Mucosa of descending colon (tissue), 3 donors: ENCODE measurements at regions not wholly inside any gene's neighbourhood (a gene's known extent, or its start where the extent isn't known, plus 50 kb on each side); places are given as distances from the start of the nearest gene placed in this dataset.

ENCODE experiments used
- ATAC-seq: fragments of 200-7000 bp; cut with Tn5 transposase; one replicate; pipeline ENCODE4 v1.9.1; 2020; ENCODE audit warnings: mild to moderate bottlenecking, moderate library complexity
- DNase-seq, 3 donors: peaks; one replicate each; pipeline ENCODE4 v3.0.0-alpha.2; 2020
- H3K36me3 ChIP-seq: fragments of 200-600 bp; one replicate; pipeline ENCODE4 v1.8.0; 2021; ENCODE audit warnings: low read depth, mild to moderate bottlenecking
- H3K4me1 ChIP-seq: fragments of 200-600 bp; one replicate; pipeline ENCODE4 v1.8.0; 2021; ENCODE audit warnings: low read depth, mild to moderate bottlenecking
- H3K4me3 ChIP-seq: fragments of 200-600 bp; one replicate; pipeline ENCODE4 v1.8.0; 2021; ENCODE audit warnings: mild to moderate bottlenecking
- H3K9me3 ChIP-seq: fragments of 200-600 bp; one replicate; pipeline ENCODE4 v1.8.0; 2021; ENCODE audit warnings: mild to moderate bottlenecking
- CTCF ChIP-seq: fragments of 200-600 bp; IDR thresholded peaks from one replicate; pipeline ENCODE4 v1.8.0; 2022; ENCODE audit warnings: antibody characterized with exemption, mild to moderate bottlenecking
- intact Hi-C, 2 donors: fragments of 100-400 bp; cut with DNase I in 1 of 2; cut with micrococcal nuclease in 1 of 2; formaldehyde crosslinking; loops; one replicate each; pipeline versions ENCODE4 v1.11.0 to v1.11.1; 2022; cut with DNase I, micrococcal nuclease
- donor health status: DM: no; HTN: no; CAD: no; lungs with moderate emphysema.
- donor health status: DM: no; HTN: no; CAD: no.
- donor health status: DM: no; HTN: yes; CAD: no.

- no peak for DNase-seq
- no peak for TF ChIP-seq CTCF
- Histone ChIP-seq H3K9me3 (no peaks in the 10 kb centered on the region), H3K36me3 (no peaks in the 10 kb centered on the region), H3K4me1 (no peaks in the 10 kb centered on the region), H3K4me3 (no peak overlapping the region)
- no peak for ATAC-seq
- intact Hi-C loops = no loop called here
Observed at GRCh38 chr4:181687116-181687515, 556.1 kb upstream of the TENM3 start.

DNA sequence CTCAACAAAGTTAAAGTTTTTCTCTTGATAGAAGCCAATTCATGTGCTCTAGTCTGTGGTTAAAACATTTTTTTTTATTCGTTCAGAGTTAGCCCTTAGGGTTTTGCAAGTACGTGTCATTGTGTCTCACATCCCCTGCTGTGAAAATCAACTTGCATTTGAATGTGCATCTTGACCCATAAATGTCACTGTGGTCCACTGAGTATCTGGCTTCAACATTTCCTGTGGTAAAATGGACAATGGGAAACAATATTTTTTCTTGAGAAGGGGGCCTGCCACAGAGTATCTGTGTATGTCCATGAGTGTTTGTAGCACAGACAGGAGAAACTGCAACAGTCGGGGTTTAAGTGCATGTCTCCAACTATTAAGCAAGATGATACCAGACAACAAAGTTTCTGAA is 554.8 kb upstream of the TENM3 start:
- no peak for TF ChIP-seq CTCF
- no peak for DNase-seq
- Histone ChIP-seq H3K4me1 (no peaks in the 10 kb centered on the region), H3K36me3 (no peaks in the 10 kb centered on the region), H3K9me3 (no peaks in the 10 kb centered on the region), H3K4me3 (no peak overlapping the region)
- no peak for ATAC-seq
- intact Hi-C loops = no loop called here

DNA sequence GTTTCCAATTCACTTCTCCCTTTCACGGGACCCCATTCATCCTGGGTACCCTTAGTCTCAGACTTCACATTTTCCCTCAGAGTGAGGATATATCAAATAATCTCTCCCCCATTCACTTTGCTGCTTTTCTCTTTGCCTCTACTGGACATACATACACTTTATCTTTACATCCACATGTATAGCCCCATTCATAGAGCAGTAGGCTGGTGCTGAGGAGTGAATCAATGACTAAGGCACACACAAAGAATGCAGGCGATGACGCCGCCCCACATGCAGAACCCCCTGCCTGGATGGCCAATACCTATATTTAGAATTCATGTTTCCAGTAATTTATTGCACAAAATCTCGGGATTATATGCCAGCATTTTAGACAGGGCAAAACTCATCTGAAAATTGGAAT is 554.3 kb upstream of the TENM3 start:
- ATAC-seq = no peak
- TF ChIP-seq CTCF = no peak

GRCh38 chr4:181690498-181690897 is 552.7 kb upstream of the TENM3 start:
- Histone ChIP-seq H3K9me3 (no peaks in the 10 kb centered on the region), H3K4me1 (no peaks in the 10 kb centered on the region), H3K4me3 (no peak overlapping the region), H3K36me3 (no peaks in the 10 kb centered on the region)
- intact Hi-C loops = no loop called here
- no peak for TF ChIP-seq CTCF
- DNase-seq = no peak
- no peak for ATAC-seq

More for the DNA sequence above, 554.3 kb upstream of the TENM3 start:
- Histone ChIP-seq H3K9me3 (no peaks in the 10 kb centered on the region), H3K4me1 (no peaks in the 10 kb centered on the region), H3K4me3 (no peak overlapping the region), H3K36me3 (no peaks in the 10 kb centered on the region)
- no peak for DNase-seq
- intact Hi-C loops = no loop called here

DNA sequence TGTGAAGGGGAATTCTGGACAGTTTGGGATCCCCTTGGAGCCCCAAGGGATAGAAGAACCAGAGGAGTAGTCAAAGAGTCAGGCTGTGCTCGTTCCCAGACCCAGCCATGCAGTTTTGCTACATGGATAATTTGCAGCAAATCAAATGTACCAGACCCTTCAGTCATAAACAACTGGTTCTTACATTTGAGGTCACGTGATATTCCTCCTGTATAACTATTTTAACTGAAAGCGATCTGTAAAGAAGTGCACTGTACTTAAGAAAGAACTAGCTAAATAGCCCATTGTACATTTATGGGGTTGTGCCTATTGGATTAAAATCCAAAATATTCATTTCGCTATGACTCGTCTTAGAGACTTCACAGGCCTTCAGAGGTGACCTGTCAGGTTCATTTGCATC is 550.2 kb upstream of the TENM3 start:
- TF ChIP-seq CTCF = no peak
- no peak overlapping the region for H3K4me3 ChIP-seq
- H3K36me3 ChIP-seq = no peaks in the 10 kb centered on the region
- DNase-seq = no peak
- H3K9me3 ChIP-seq = no peaks in the 10 kb centered on the region
- no peaks in the 10 kb centered on the region for H3K4me1 ChIP-seq
- no peak for ATAC-seq
- intact Hi-C loops = no loop called here

GRCh38 chr4:181693517-181693916 is 549.7 kb upstream of the TENM3 start:
- Histone ChIP-seq H3K4me1 (no peaks in the 10 kb centered on the region), H3K4me3 (no peak overlapping the region), H3K36me3 (no peaks in the 10 kb centered on the region), H3K9me3 (no peaks in the 10 kb centered on the region)
- ATAC-seq (no peak), DNase-seq (no peak)
- no peak for TF ChIP-seq CTCF
- intact Hi-C loops = no loop called here
